Left lung (tissue), 4 donors: ENCODE measurements at regions not wholly inside any gene's neighbourhood (a gene's known extent, or its start where the extent isn't known, plus 50 kb on each side); places are given as distances from the start of the nearest gene placed in this dataset.
A peak's percentile ranks its signal among the peaks of the same experiment; 100 is the strongest.

Experiments
- ATAC-seq: fragments of 200-7000 bp; cut with Tn5 transposase; one replicate; pipeline ENCODE4 v1.9.1; 2020; ENCODE audit warnings: moderate library complexity
- DNase-seq, 4 donors: peaks; one replicate each; pipeline ENCODE4 v3.0.0-alpha.2; 2013 to 2020
- H3K27ac ChIP-seq, 2 donors: fragments of 200-600 bp; sonication (generic) in 1 of 2; one replicate each; pipeline versions ENCODE4 v1.5.0 to v1.8.0; 2020 to 2021
- H3K27me3 ChIP-seq, 2 donors: fragments of 200-600 bp; sonication (generic) in 1 of 2; one replicate each; pipeline versions ENCODE4 v1.5.0 to v1.8.0; 2020 to 2021
- H3K36me3 ChIP-seq, 2 donors: fragments of 200-600 bp; sonication (generic) in 1 of 2; one replicate each; pipeline versions ENCODE4 v1.5.0 to v1.8.0; 2020 to 2021
- H3K4me1 ChIP-seq, 2 donors: fragments of 200-600 bp; one replicate each; pipeline ENCODE4 v1.8.0; 2021
- H3K4me3 ChIP-seq, 2 donors: fragments of 200-600 bp; sonication (generic) in 1 of 2; one replicate each; pipeline versions ENCODE4 v1.5.0 to v1.8.0; 2020 to 2021; ENCODE audit warnings: mild to moderate bottlenecking in 1 of 2
- H3K9me3 ChIP-seq, 2 donors: fragments of 200-600 bp; sonication (generic) in 1 of 2; one replicate each; pipeline versions ENCODE4 v1.5.0 to v1.8.0; 2020 to 2021
- intact Hi-C, 2 donors: fragments of 100-400 bp; cut with DNase I; formaldehyde crosslinking; loops; one replicate each; pipeline versions ENCODE4 v1.11.2 to v1.14.2; 2022
- TF ChIP-seq, protein P1 (sequence below), 2 donors: fragments of 200-600 bp; sonication (generic) in 1 of 2; IDR thresholded peaks; one replicate each; pipeline versions ENCODE4 v1.5.0 to v1.8.0; 2021; ENCODE audit warnings: antibody characterized with exemption in 2 of 2
- donor health status: DM: no; HTN: yes; CAD: no.
- donor health status: DM: no; HTN: no; CAD: no.

DNA sequence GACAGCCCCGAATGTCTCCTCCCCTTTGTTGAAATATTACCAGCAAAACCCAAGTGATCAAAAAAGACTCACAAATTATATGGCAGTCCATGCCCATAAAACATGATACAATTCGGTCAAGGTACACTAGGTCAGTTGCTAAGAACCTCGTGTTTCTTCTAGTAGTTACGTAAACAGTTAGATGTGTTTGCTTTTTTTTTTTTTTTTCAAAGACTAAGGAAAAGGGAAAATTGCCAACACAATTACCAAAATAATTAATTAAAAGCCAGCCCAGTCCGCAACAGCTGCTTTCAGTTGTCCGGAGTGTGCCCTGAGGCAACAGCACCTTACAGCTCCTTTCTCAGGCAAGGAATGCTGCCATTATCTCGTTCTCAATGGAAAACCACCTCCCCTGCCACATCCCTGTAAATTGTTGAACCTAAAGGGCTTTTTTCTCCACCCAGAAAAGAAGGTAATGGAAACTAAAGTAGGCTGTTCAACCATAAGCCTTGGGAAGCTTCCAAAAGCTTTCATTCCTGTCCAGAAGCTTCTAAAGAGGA lies 129.2 kb upstream of the TSC22D2 start:
- DNase-seq, result no peak
- ATAC-seq, result peak; percentile 27
- H3K36me3 ChIP-seq, result no peaks in the 10 kb centered on the region
- H3K4me3 ChIP-seq, result no peak overlapping the region
- no peaks in the 10 kb centered on the region for H3K9me3 ChIP-seq
- no peaks in the 10 kb centered on the region for H3K4me1 ChIP-seq
- H3K27me3 ChIP-seq, result no peaks in the 10 kb centered on the region
- TF ChIP-seq, protein P1, sequence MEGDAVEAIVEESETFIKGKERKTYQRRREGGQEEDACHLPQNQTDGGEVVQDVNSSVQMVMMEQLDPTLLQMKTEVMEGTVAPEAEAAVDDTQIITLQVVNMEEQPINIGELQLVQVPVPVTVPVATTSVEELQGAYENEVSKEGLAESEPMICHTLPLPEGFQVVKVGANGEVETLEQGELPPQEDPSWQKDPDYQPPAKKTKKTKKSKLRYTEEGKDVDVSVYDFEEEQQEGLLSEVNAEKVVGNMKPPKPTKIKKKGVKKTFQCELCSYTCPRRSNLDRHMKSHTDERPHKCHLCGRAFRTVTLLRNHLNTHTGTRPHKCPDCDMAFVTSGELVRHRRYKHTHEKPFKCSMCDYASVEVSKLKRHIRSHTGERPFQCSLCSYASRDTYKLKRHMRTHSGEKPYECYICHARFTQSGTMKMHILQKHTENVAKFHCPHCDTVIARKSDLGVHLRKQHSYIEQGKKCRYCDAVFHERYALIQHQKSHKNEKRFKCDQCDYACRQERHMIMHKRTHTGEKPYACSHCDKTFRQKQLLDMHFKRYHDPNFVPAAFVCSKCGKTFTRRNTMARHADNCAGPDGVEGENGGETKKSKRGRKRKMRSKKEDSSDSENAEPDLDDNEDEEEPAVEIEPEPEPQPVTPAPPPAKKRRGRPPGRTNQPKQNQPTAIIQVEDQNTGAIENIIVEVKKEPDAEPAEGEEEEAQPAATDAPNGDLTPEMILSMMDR (IDR thresholded peaks at IDR 0.05), result no peak
- intact Hi-C loops, result no loop called here
- H3K27ac ChIP-seq, result no peak overlapping the region

DNA sequence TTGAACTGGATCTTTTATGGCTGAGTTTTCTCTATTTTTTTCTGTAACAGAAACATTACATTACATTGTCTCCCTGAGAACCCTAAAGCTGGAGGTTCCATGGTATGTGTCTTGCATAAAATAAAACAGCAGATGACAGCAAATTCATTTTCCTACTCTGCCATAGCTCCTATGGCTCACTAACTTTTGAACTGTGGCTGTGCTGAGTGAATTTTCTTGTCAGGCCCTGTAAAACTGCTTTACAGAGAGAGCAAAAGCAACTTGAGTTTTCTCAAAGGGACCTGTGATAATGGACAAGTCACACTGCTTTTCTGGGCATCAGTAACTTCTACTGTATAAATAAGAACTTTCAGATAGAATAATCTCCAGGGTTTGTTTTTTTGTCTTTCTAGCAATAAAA lies 129.9 kb upstream of the TSC22D2 start:
- H3K4me3 ChIP-seq, result no peak overlapping the region
- ATAC-seq (no peak), DNase-seq (no peak)
- H3K36me3 ChIP-seq, result no peaks in the 10 kb centered on the region
- no peak overlapping the region for H3K27ac ChIP-seq
- TF ChIP-seq, protein P1 (IDR thresholded peaks at IDR 0.05), result no peak
- no peaks in the 10 kb centered on the region for H3K9me3 ChIP-seq
- intact Hi-C loops, result no loop called here
- no peaks in the 10 kb centered on the region for H3K27me3 ChIP-seq
- H3K4me1 ChIP-seq, result no peaks in the 10 kb centered on the region

DNA sequence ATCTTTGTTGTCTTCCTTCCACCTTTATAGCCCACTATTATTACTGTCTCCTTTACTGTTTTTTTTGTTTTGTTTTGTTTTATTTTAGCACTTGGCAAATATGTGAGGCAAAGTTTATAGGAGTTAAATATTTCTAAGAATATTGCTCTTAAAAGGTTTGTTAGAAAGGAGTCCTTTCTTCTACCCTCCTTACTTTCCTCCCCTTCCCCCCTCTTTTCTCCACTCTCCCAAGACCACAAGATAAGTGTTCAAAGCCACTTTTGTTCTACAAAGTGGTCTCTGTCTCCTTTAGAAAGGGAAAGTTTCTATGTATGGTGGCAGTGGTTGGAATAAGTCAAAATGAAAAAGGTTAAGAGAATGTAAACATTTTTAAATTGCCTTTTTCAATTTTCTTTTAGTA lies 130.7 kb upstream of the TSC22D2 start:
- H3K4me1 ChIP-seq, result no peaks in the 10 kb centered on the region
- H3K27ac ChIP-seq, result no peak overlapping the region
- H3K36me3 ChIP-seq, result no peaks in the 10 kb centered on the region
- H3K9me3 ChIP-seq, result no peaks in the 10 kb centered on the region
- H3K4me3 ChIP-seq, result no peak overlapping the region
- intact Hi-C loops, result no loop called here
- ATAC-seq, result no peak
- no peak for DNase-seq
- no peaks in the 10 kb centered on the region for H3K27me3 ChIP-seq
- TF ChIP-seq, protein P1 (IDR thresholded peaks at IDR 0.05), result no peak

DNA sequence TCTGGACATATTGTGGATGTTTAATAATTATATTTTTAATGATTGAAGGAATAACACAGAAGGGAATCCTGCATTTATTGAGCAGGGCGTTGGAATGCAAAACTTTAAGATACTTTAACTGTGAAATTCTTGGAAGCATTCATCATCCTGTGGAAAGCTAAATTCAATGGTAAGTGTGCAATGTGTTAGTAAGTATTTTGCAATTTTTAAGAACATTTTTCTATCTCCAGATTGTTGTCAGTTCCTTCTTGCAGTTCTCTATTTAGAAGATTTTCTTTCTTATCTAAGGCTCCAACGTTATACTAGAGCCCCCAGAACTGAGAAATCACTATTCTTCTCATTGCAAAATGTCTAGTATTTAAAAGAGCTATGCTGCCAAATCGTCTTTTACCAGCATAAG lies 132.2 kb upstream of the TSC22D2 start:
- no peaks in the 10 kb centered on the region for H3K36me3 ChIP-seq
- H3K27me3 ChIP-seq, result no peaks in the 10 kb centered on the region
- no peak for DNase-seq
- TF ChIP-seq, protein P1 (IDR thresholded peaks at IDR 0.05), result no peak
- H3K4me1 ChIP-seq, result no peaks in the 10 kb centered on the region
- no peak overlapping the region for H3K4me3 ChIP-seq
- no peak overlapping the region for H3K27ac ChIP-seq
- no peaks in the 10 kb centered on the region for H3K9me3 ChIP-seq
- ATAC-seq, result no peak
- intact Hi-C loops, result no loop called here

DNA sequence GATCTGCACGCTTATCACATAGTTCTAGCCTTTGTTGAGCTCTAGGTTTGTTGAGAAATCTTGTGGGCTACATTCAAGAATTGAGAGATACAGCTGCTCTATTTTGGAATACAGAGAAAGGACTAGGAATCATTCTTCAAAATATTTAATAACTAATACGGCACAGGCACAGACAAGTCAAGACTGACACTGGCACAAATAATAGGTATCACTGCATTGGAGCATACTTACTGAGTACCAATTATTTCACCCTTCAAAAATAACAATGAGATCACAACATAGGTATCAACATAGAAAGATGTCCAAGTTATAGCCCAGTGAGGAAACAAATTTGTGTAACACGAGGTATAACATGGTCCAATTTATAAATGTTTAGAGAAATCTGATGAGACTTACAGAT lies 133.7 kb upstream of the TSC22D2 start:
- Histone ChIP-seq H3K4me1 (no peaks in the 10 kb centered on the region), H3K4me3 (no peak overlapping the region)
- ATAC-seq, result no peak

More for the DNA sequence above, 133.7 kb upstream of the TSC22D2 start:
- TF ChIP-seq, protein P1 (IDR thresholded peaks at IDR 0.05), result no peak
- DNase-seq, result no peak
- no peak overlapping the region for H3K27ac ChIP-seq
- no peaks in the 10 kb centered on the region for H3K36me3 ChIP-seq
- intact Hi-C loops, result no loop called here
- no peaks in the 10 kb centered on the region for H3K27me3 ChIP-seq
- H3K9me3 ChIP-seq, result no peaks in the 10 kb centered on the region
